ENCODE measurements at regions not wholly inside any gene's neighbourhood (a gene's known extent, or its start where the extent isn't known, plus 50 kb on each side); places are given as distances from the start of the nearest gene placed in this dataset.

DNA sequence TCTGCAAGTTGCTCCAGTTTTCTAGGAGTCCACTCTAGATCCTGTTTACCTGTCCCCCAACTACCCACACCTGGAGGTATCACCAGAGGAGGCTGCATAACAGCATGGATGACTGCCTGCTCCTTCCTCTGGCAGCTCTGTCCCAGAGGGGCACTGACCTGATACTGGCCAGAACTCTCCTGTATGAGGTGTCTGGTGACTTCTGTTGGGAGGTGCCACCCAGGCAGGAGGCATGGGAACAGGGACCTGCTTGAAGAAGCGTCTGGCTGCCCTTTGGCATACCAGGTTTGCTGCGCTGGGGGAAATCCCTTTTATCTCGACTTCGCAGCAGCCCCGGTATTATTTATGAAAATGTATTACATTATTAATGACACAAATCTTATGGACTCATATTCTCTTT, 1163.6 kb downstream of the NSUN3 start:
- TF ChIP-seq, protein P1, sequence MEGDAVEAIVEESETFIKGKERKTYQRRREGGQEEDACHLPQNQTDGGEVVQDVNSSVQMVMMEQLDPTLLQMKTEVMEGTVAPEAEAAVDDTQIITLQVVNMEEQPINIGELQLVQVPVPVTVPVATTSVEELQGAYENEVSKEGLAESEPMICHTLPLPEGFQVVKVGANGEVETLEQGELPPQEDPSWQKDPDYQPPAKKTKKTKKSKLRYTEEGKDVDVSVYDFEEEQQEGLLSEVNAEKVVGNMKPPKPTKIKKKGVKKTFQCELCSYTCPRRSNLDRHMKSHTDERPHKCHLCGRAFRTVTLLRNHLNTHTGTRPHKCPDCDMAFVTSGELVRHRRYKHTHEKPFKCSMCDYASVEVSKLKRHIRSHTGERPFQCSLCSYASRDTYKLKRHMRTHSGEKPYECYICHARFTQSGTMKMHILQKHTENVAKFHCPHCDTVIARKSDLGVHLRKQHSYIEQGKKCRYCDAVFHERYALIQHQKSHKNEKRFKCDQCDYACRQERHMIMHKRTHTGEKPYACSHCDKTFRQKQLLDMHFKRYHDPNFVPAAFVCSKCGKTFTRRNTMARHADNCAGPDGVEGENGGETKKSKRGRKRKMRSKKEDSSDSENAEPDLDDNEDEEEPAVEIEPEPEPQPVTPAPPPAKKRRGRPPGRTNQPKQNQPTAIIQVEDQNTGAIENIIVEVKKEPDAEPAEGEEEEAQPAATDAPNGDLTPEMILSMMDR (IDR thresholded peaks at IDR 0.05), result no peak
- TF ChIP-seq EZH2 (IDR thresholded peaks at IDR 0.05), result no peak

All from neural progenitor cell (in vitro differentiated cells).